HL-60 (cell line): ENCODE measurements at regions not wholly inside any gene's neighbourhood (a gene's known extent, or its start where the extent isn't known, plus 50 kb on each side); places are given as distances from the start of the nearest gene placed in this dataset.
"Not testable (repeated sequence)": the region's sequence is repeated elsewhere in the genome, so short reads cannot be mapped to it uniquely, and the experiment has no call there.

ENCODE experiments used
- CTCF ChIP-seq: IDR thresholded peaks from one replicate; pipeline ENCODE4 v1.5.1; 2011; ENCODE audit warnings: low read length, control low read depth, inconsistent platforms; ENCODE audit not compliant: insufficient read depth
- GABPA ChIP-seq: IDR thresholded peaks from 2 replicates; pipeline ENCODE4 v1.6.1; 2012; ENCODE audit warnings: low read depth
- POLR2AphosphoS5 ChIP-seq: IDR thresholded peaks from 2 replicates; pipeline ENCODE4 v1.6.1; 2012; ENCODE audit warnings: low read depth
- REST ChIP-seq: IDR thresholded peaks from 2 replicates; pipeline ENCODE4 v1.6.1; 2012; ENCODE audit warnings: low read depth; ENCODE audit not compliant: insufficient replicate concordance
- SPI1 ChIP-seq: IDR thresholded peaks from 2 replicates; pipeline ENCODE4 v1.6.1; 2012; ENCODE audit warnings: low read depth, mild to moderate bottlenecking, borderline replicate concordance

- not testable (repeated sequence) for TF ChIP-seq SPI1, CTCF, REST, POLR2AphosphoS5, GABPA
Measured at GRCh38 chr1:218935408-218935807, 238.3 kb upstream of the LYPLAL1 start.
